Lower leg skin (tissue), 4 donors: ENCODE measurements at regions not wholly inside any gene's neighbourhood (a gene's known extent, or its start where the extent isn't known, plus 50 kb on each side); places are given as distances from the start of the nearest gene placed in this dataset.

ENCODE experiments used
- DNase-seq, 2 donors: peaks; one replicate each; pipeline ENCODE4 v3.0.0-alpha.2; 2019; ENCODE audit warnings: low spot score in 2 of 2
- H3K4me3 ChIP-seq: fragments of 200-600 bp; sonication (generic); 2 replicates; pipeline ENCODE4 v1.5.1; 2017; ENCODE audit warnings: mild to moderate bottlenecking, low read depth; ENCODE audit not compliant: poor library complexity, severe bottlenecking
- POLR2A ChIP-seq, 2 donors: fragments of 450-650 bp; IDR thresholded peaks; one replicate each; pipeline ENCODE4 v1.6.1; 2016 to 2017; ENCODE audit warnings: antibody characterized with exemption in 2 of 2, mild to moderate bottlenecking in 1 of 2, moderate library complexity in 1 of 2
- WGBS, 2 donors: methylation state at CpG; one replicate each; pipeline ENCODE4 v1.1.5; 2018; 5-methylcytosine and 5-hydroxymethylcytosine counted together
- intact Hi-C: fragments of 100-400 bp; cut with DNase I; formaldehyde crosslinking; loops from one replicate; pipeline ENCODE4 v1.15.0; 2023; ENCODE audit warnings: low total_unique reads
- TF ChIP-seq, protein P1 (sequence below), 3 donors: fragments of 450-650 bp; IDR thresholded peaks; one replicate each; pipeline ENCODE4 v1.5.1; 2016; ENCODE audit warnings: antibody characterized with exemption in 3 of 3, mild to moderate bottlenecking in 3 of 3, moderate library complexity in 2 of 3

DNA sequence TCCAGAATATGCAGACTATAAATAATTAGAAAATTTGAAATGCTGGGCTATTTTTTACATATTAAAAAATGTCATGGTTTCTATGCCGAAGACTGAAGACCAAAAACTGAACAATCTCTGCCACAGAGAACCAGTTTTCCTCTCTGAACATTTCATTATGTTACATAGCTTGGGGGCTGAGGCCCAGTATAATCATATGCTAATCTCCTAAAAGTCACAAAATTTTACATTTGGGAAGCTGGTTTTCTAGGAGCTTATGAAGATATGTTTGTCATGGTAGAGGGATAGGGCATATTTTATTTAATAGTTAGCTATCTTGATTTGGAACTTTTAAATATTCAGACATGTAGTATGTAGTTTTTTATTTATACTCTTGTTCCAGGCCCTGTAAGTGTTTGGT, 167.8 kb downstream of the GPAT3 start:
- WGBS, 2 donors, result 78 to 87% methylated on average over 1 of the region's 1 CpG
- intact Hi-C loops, result no loop called here
- DNase-seq, result no peak
- H3K4me3 ChIP-seq, result no peak overlapping the region
- TF ChIP-seq POLR2A (IDR thresholded peaks at IDR 0.05), result no peak
- TF ChIP-seq, protein P1, sequence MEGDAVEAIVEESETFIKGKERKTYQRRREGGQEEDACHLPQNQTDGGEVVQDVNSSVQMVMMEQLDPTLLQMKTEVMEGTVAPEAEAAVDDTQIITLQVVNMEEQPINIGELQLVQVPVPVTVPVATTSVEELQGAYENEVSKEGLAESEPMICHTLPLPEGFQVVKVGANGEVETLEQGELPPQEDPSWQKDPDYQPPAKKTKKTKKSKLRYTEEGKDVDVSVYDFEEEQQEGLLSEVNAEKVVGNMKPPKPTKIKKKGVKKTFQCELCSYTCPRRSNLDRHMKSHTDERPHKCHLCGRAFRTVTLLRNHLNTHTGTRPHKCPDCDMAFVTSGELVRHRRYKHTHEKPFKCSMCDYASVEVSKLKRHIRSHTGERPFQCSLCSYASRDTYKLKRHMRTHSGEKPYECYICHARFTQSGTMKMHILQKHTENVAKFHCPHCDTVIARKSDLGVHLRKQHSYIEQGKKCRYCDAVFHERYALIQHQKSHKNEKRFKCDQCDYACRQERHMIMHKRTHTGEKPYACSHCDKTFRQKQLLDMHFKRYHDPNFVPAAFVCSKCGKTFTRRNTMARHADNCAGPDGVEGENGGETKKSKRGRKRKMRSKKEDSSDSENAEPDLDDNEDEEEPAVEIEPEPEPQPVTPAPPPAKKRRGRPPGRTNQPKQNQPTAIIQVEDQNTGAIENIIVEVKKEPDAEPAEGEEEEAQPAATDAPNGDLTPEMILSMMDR (IDR thresholded peaks at IDR 0.05), result no peak

DNA sequence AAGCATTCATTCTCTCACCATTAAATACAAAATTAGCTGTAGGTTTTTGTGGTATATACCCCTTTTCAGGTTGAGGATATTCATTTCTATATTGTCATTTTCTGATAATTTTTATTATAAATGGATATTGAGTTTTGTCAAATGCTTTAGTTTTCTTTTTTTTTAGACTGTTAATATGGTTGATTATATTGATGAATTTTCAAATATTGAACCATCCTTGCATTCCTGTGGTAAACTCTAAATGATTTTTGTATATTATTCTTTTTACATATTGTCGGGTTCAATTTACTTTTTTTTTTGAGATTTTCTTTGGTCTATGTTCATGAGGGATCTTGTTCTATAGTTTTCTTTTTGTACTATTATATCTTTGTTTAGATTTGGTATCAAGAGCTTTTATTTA, 165.1 kb downstream of the GPAT3 start:
- intact Hi-C loops, result no loop called here
- DNase-seq, result no peak
- WGBS, 2 donors, result 82 to 86% methylated on average over 1 of the region's 1 CpG
- TF ChIP-seq POLR2A (IDR thresholded peaks at IDR 0.05), result no peak
- TF ChIP-seq, protein P1 (IDR thresholded peaks at IDR 0.05), result no peak
- no peak overlapping the region for H3K4me3 ChIP-seq

DNA sequence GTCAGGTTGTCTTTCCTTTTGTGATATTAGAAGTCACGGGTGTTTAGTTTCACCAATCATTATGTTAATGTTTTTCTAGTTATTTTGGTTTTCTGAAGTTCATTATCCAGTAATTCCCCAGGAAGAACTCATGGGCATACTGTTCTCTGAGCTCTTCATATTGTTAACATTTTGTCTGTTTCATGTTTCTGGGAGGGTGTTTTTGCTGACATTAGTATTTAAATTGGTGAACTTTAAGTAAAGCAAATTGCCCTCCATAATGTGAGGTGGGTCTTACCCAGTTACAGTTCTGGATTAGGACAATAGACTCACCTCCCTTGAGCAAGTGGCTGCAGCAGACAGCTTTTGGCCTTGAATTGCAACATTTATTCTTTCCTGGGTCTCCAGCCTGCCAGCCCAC, 163.4 kb downstream of the GPAT3 start:
- intact Hi-C loops, result no loop called here
- H3K4me3 ChIP-seq, result no peak overlapping the region
- WGBS, 2 donors, result 94 to 100% methylated on average over 1 of the region's 1 CpG
- TF ChIP-seq, protein P1 (IDR thresholded peaks at IDR 0.05), result no peak
- TF ChIP-seq POLR2A (IDR thresholded peaks at IDR 0.05), result no peak
- DNase-seq, result no peak

DNA sequence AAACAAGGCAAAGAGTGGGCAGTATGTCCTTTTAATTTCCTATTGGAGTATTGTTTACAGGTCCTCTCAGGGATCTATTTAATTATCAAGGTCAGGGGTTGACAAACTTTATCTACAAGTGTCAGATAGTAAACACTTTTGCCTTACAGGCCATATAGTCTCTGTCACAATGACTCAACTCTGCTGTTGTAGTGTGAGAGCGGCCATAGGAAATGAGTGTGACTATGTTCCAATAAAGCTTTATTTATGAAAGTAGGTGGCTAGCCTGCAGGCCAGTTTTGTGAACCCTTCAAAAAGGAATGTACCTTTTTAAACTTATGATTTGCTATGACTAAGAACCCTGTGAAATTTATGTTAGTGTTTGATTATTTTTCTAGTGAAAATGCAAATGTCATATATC, 156.1 kb downstream of the GPAT3 start:
- no peak for DNase-seq
- TF ChIP-seq, protein P1 (IDR thresholded peaks at IDR 0.05), result no peak
- TF ChIP-seq POLR2A (IDR thresholded peaks at IDR 0.05), result no peak
- WGBS, 2 donors, result 72 to 76% methylated on average over 1 of the region's 1 CpG
- H3K4me3 ChIP-seq, result no peak overlapping the region
- intact Hi-C loops, result no loop called here

DNA sequence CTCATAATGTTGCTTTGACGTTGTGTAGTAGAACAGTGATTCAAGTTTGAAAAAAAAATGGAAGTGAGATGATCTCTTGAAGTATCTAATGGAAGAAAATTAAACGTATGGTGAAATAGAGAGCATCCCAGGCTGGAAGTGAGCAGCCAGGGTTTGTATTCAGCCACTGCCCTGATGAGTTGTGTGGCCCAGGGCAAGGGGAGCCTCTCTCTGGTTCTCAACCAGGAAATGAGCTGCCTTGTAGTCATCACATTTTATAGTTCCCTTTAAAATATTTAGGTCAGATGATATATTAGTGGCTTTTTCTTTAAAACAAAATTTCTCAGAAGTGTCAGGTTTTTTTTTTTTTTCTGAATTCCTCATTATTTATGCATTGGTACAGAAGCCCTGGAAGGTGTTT, 150.3 kb downstream of the GPAT3 start:
- no peak overlapping the region for H3K4me3 ChIP-seq
- WGBS, 2 donors, result 47 to 57% methylated on average over 2 of the region's 2 CpGs
- TF ChIP-seq, protein P1 (IDR thresholded peaks at IDR 0.05), result no peak
- TF ChIP-seq POLR2A (IDR thresholded peaks at IDR 0.05), result no peak
- intact Hi-C loops, result no loop called here
- no peak for DNase-seq

DNA sequence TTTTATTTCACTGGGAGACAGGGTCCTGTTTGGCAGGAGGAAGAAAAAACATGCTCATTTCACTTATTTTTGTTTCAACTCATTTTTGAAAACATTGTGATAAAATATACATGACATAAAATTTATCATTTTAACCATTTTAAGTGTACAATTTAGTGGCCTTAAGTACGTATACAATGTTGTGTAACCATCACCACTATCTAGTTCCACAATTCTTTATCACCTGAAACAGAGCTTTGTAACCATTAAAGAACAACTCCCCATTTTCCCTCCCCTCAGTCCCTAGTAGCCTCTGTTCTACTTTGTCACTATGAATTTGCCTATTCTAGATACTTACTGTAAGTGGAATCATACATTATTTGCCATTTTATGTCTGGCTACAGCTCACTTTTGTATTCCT, 143.8 kb downstream of the GPAT3 start:
- 77 to 81% methylated on average over 1 of the region's 1 CpG for WGBS, 2 donors
- no peak for DNase-seq
- no peak overlapping the region for H3K4me3 ChIP-seq
- intact Hi-C loops, result no loop called here
- TF ChIP-seq POLR2A (IDR thresholded peaks at IDR 0.05), result no peak
- TF ChIP-seq, protein P1 (IDR thresholded peaks at IDR 0.05), result no peak
